Astrocyte (in vitro differentiated cells and primary cell): ENCODE measurements at regions not wholly inside any gene's neighbourhood (a gene's known extent, or its start where the extent isn't known, plus 50 kb on each side); places are given as distances from the start of the nearest gene placed in this dataset.

ENCODE experiments used
- EZH2 ChIP-seq: IDR thresholded peaks from 2 replicates; pipeline ENCODE4 v1.6.1; 2012; ENCODE audit warnings: mild to moderate bottlenecking, low read length, inconsistent platforms; ENCODE audit not compliant: insufficient read depth
- TF ChIP-seq, protein P1 (sequence below): IDR thresholded peaks from 2 replicates; pipeline ENCODE4 v1.5.1; 2011; ENCODE audit warnings: low read depth, mild to moderate bottlenecking, inconsistent platforms, low read length, moderate library complexity; ENCODE audit not compliant: insufficient read depth

DNA sequence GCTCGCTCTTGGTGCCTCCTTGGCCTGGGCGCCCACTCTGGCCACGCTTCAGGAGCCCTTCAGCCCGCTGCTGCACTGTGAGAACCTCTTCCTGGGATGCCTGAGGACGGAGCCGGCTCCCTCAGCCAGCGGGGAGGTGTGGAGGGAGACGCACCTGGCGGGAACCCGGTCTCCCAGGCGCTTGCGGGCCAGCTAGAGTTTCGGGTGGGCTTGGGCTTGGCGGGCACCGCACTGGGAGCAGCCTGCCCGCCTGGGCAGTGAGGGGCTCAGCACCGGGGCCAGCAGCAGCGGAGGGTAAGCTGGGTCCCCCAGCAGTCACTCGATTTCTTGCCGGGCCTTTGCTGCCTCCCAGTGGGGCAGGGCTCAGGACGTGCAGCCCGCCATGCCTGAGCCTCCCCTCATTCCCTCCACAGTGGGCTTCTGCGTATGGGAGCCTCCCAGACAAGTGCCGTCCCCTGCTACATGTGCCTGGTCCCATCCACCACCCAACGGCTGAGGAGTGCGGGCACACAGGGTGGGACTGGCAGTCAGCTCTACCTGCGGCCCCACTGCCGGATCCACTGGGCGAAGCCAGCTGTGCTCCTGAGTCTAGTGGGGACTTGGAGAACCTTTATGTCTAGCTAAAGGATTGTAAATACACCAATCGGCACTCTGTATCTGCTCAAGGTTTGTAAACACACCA lies 708.7 kb downstream of the VGLL3 start:
- TF ChIP-seq, protein P1, sequence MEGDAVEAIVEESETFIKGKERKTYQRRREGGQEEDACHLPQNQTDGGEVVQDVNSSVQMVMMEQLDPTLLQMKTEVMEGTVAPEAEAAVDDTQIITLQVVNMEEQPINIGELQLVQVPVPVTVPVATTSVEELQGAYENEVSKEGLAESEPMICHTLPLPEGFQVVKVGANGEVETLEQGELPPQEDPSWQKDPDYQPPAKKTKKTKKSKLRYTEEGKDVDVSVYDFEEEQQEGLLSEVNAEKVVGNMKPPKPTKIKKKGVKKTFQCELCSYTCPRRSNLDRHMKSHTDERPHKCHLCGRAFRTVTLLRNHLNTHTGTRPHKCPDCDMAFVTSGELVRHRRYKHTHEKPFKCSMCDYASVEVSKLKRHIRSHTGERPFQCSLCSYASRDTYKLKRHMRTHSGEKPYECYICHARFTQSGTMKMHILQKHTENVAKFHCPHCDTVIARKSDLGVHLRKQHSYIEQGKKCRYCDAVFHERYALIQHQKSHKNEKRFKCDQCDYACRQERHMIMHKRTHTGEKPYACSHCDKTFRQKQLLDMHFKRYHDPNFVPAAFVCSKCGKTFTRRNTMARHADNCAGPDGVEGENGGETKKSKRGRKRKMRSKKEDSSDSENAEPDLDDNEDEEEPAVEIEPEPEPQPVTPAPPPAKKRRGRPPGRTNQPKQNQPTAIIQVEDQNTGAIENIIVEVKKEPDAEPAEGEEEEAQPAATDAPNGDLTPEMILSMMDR: no peak
- no peak for TF ChIP-seq EZH2
